HCT116 (cell line): ENCODE measurements at regions not wholly inside any gene's neighbourhood (a gene's known extent, or its start where the extent isn't known, plus 50 kb on each side); places are given as distances from the start of the nearest gene placed in this dataset.

Source experiments
- ATAC-seq: fragments of 200-7000 bp; cut with Tn5 transposase; 2 replicates; pipeline ENCODE4 v1.9.1; 2020; ENCODE audit warnings: mild to moderate bottlenecking, moderate library complexity
- BruUV-seq: library from RNA; stranded (reverse); fragments of 400-500 nt; replicated peaks from 2 replicates; lab custom pipeline; 2021; lab: Mats Ljungman, UMichigan
- CTCF ChIA-PET: fragments of 300-600 bp; sonication (Branson Sonifier 250); formaldehyde crosslinking; loops from one replicate; lab custom pipeline; 2021; ENCODE audit warnings: antibody characterized with exemption; lab: Charles Lee
- POLR2A ChIA-PET: fragments of 300-600, 350-600 bp; sonication (Branson Sonifier 250); formaldehyde crosslinking; loops from one replicate; lab custom pipeline; 2021; ENCODE audit warnings: antibody characterized with exemption; lab: Charles Lee
- RAD21 ChIA-PET, 2 experiments: fragments of 300-600 bp; sonication (Branson Sonifier 250); formaldehyde crosslinking; loops; one replicate each; lab custom pipeline; 2023; ENCODE audit warnings: low total read pairs in 2 of 2; ENCODE audit not compliant: uncharacterized antibody in 2 of 2, unreplicated experiment in 2 of 2, low non-redundant PET in 1 of 2; lab: Charles Lee
- DNase-seq: peaks from one replicate; pipeline ENCODE4 v3.0.0-alpha.2; 2010; ENCODE audit warnings: low read depth, low spot score
- H2AFZ ChIP-seq: fragments of 200-600 bp; shearing (Covaris generic), sonication (generic); 2 replicates; pipeline ENCODE4 v1.6.1; 2017; ENCODE audit warnings: low read depth, mixed run types, mixed read lengths, antibody characterized with exemption, low read length; ENCODE audit not compliant: poor library complexity, severe bottlenecking
- H3K27ac ChIP-seq: 2 replicates; pipeline ENCODE4 v1.5.1; 2012; ENCODE audit warnings: low read depth, low read length
- H3K27me3 ChIP-seq: fragments of 200-600 bp; sonication (generic); 2 replicates; pipeline ENCODE4 v1.6.1; 2016; ENCODE audit warnings: mixed run types, low read length, mixed read lengths; ENCODE audit not compliant: insufficient read depth
- H3K36me3 ChIP-seq, 2 experiments: fragments of 200-500 bp in 1 of 2; fragments of 200-600 bp in 1 of 2; sonication (Bioruptor generic) in 1 of 2; sonication (generic) in 1 of 2; 2 replicates each; pipeline versions ENCODE4 v1.5.1 to v1.6.1; 2014 to 2016; ENCODE audit warnings: low read length in 2 of 2, inconsistent platforms in 1 of 2, mixed read lengths in 1 of 2, mixed run types in 1 of 2; ENCODE audit not compliant: insufficient read depth in 2 of 2, control insufficient read depth in 1 of 2
- H3K4me1 ChIP-seq, 2 experiments: fragments of 200-600 bp in 1 of 2; sonication (generic) in 1 of 2; 2 replicates each; pipeline versions ENCODE4 v1.5.1 to v1.6.1; 2012 to 2017; ENCODE audit warnings: low read length in 2 of 2, inconsistent platforms in 1 of 2, mild to moderate bottlenecking in 1 of 2, mixed read lengths in 1 of 2, mixed run types in 1 of 2, moderate library complexity in 1 of 2; ENCODE audit not compliant: insufficient read depth in 2 of 2, control insufficient read depth in 1 of 2
- H3K4me2 ChIP-seq: fragments of 200-600 bp; sonication (generic); 2 replicates; pipeline ENCODE4 v1.6.1; 2017; ENCODE audit warnings: mixed run types, low read length, mixed read lengths
- H3K4me3 ChIP-seq, 2 experiments: fragments of 200-600 bp in 1 of 2; sonication (generic) in 1 of 2; replicated peaks in 1 of 2; 2 replicates each; pipeline ENCODE4 v1.5.1; 2011 to 2016; ENCODE audit warnings: low read length in 2 of 2, control low read depth in 1 of 2, low read depth in 1 of 2, mild to moderate bottlenecking in 1 of 2, mixed read lengths in 1 of 2, mixed run types in 1 of 2
- H3K79me2 ChIP-seq: fragments of 200-600 bp; sonication (generic); 2 replicates; pipeline ENCODE4 v1.6.1; 2017; ENCODE audit warnings: mild to moderate bottlenecking, mixed run types, low read length, moderate library complexity, mixed read lengths; ENCODE audit not compliant: insufficient read depth
- H3K9ac ChIP-seq: fragments of 200-600 bp; sonication (generic); 2 replicates; pipeline ENCODE4 v1.6.1; 2016; ENCODE audit warnings: low read length, mixed read lengths
- H3K9me2 ChIP-seq: fragments of 200-600 bp; sonication (generic), shearing (Covaris generic); 2 replicates; pipeline ENCODE4 v1.6.1; 2017; ENCODE audit warnings: mixed run types, mild to moderate bottlenecking, moderate library complexity; ENCODE audit not compliant: insufficient read depth
- H3K9me3 ChIP-seq, 2 experiments: fragments of 200-500 bp in 1 of 2; fragments of 200-600 bp in 1 of 2; sonication (Bioruptor generic) in 1 of 2; sonication (generic) in 1 of 2; 2 replicates each; pipeline ENCODE4 v1.6.1; 2014 to 2017; ENCODE audit warnings: low read length in 2 of 2, mixed read lengths in 2 of 2, inconsistent platforms in 1 of 2, low read depth in 1 of 2, mild to moderate bottlenecking in 1 of 2, mixed run types in 1 of 2, moderate library complexity in 1 of 2; ENCODE audit not compliant: control insufficient read depth in 1 of 2, insufficient read depth in 1 of 2
- H4K20me1 ChIP-seq: fragments of 200-600 bp; sonication (generic), shearing (Covaris generic); 2 replicates; pipeline ENCODE4 v1.6.1; 2017; ENCODE audit warnings: mixed run types, mild to moderate bottlenecking, moderate library complexity; ENCODE audit not compliant: insufficient read depth
- CEBPB ChIP-seq: IDR thresholded peaks from 2 replicates; pipeline ENCODE4 v1.6.1; 2012; ENCODE audit warnings: low read depth
- SP1 ChIP-seq: IDR thresholded peaks from 2 replicates; pipeline ENCODE4 v1.6.1; 2012; ENCODE audit warnings: low read depth
- SRF ChIP-seq: IDR thresholded peaks from 2 replicates; pipeline ENCODE4 v1.6.1; 2012; ENCODE audit warnings: low read depth
- intact Hi-C: fragments of 100-400 bp; cut with micrococcal nuclease; formaldehyde crosslinking; loops from 2 replicates; pipeline ENCODE4 v1.10.0; 2022
- TF ChIP-seq, protein P1 (sequence below): IDR thresholded peaks from 2 replicates; pipeline ENCODE4 v1.6.1; 2012; ENCODE audit warnings: low read depth
- TF ChIP-seq, protein P2 (sequence below): IDR thresholded peaks from 2 replicates; pipeline ENCODE4 v1.6.1; 2011; ENCODE audit warnings: mild to moderate bottlenecking, low read length, moderate library complexity; ENCODE audit not compliant: insufficient replicate concordance; ENCODE audit errors: extremely low read depth

DNA sequence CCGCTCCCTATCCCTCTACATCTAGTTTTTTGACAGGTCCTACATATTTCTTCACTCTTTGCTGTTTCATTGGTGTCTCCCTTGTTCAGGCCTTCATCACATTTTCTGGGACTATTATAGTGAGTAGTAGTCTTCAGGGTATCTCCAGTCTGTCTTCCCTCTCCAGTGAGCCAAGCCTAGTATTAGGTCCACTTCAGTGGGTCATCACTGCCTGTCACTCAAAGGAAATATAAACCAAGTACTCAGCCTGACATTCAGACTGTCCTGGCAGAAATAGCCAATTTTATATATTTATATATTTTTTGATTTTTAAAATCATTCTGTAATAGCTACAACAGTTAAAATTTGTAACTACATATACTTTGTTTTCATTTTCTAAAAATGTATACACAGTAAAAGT is 137.8 kb downstream of the CYB561 start (continued):
- TF ChIP-seq, protein P1, sequence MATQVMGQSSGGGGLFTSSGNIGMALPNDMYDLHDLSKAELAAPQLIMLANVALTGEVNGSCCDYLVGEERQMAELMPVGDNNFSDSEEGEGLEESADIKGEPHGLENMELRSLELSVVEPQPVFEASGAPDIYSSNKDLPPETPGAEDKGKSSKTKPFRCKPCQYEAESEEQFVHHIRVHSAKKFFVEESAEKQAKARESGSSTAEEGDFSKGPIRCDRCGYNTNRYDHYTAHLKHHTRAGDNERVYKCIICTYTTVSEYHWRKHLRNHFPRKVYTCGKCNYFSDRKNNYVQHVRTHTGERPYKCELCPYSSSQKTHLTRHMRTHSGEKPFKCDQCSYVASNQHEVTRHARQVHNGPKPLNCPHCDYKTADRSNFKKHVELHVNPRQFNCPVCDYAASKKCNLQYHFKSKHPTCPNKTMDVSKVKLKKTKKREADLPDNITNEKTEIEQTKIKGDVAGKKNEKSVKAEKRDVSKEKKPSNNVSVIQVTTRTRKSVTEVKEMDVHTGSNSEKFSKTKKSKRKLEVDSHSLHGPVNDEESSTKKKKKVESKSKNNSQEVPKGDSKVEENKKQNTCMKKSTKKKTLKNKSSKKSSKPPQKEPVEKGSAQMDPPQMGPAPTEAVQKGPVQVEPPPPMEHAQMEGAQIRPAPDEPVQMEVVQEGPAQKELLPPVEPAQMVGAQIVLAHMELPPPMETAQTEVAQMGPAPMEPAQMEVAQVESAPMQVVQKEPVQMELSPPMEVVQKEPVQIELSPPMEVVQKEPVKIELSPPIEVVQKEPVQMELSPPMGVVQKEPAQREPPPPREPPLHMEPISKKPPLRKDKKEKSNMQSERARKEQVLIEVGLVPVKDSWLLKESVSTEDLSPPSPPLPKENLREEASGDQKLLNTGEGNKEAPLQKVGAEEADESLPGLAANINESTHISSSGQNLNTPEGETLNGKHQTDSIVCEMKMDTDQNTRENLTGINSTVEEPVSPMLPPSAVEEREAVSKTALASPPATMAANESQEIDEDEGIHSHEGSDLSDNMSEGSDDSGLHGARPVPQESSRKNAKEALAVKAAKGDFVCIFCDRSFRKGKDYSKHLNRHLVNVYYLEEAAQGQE = no peak
- TF ChIP-seq CEBPB = no peak
- TF ChIP-seq SRF = no peak
- TF ChIP-seq, protein P2, sequence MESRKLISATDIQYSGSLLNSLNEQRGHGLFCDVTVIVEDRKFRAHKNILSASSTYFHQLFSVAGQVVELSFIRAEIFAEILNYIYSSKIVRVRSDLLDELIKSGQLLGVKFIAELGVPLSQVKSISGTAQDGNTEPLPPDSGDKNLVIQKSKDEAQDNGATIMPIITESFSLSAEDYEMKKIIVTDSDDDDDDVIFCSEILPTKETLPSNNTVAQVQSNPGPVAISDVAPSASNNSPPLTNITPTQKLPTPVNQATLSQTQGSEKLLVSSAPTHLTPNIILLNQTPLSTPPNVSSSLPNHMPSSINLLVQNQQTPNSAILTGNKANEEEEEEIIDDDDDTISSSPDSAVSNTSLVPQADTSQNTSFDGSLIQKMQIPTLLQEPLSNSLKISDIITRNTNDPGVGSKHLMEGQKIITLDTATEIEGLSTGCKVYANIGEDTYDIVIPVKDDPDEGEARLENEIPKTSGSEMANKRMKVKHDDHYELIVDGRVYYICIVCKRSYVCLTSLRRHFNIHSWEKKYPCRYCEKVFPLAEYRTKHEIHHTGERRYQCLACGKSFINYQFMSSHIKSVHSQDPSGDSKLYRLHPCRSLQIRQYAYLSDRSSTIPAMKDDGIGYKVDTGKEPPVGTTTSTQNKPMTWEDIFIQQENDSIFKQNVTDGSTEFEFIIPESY = no peak

DNA sequence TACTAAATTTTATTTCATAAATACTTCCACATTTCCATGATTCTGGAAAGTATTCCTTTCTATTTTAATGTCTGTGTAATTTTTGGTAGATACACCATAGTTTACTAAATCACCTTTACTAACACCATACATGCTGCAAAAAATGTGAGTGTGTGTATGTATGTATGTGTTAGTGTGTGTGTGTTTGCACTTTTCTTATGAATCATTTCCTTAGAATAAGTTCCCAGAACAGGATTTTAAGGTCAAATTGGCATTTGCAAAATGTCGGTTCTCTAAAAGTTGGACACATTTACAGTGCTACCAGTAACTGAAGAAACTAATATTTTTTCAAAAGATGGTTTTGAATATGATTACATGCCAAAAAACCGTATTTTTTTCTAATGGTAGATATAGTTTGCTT is 137.1 kb downstream of the CYB561 start:
- no peaks in the 10 kb centered on the region for H3K9me3 ChIP-seq
- BruUV-seq = no TSS peak
- H3K27ac ChIP-seq = no peak overlapping the region
- H3K79me2 ChIP-seq = no peaks in the 10 kb centered on the region
- H3K9ac ChIP-seq = no peak overlapping the region
- no peak overlapping the region for H2AFZ ChIP-seq
- TF ChIP-seq, protein P1 = no peak
- no peak for TF ChIP-seq SP1
- no peak for TF ChIP-seq SRF
- TF ChIP-seq, all 23 proteins: peak for 0
- H3K9me2 ChIP-seq = no peaks in the 10 kb centered on the region
- intact Hi-C loops = no loop called here
- no peak overlapping the region for H3K4me3 ChIP-seq
- H3K36me3 ChIP-seq = no peaks in the 10 kb centered on the region
- no peak for DNase-seq
- ATAC-seq = no peak
- no peak overlapping the region for H3K4me2 ChIP-seq
- no peaks in the 10 kb centered on the region for H4K20me1 ChIP-seq
- ChIA-PET RAD21 (no interaction called here), CTCF (no interaction called here), POLR2A (no interaction called here)
- H3K27me3 ChIP-seq = no peaks in the 10 kb centered on the region
- H3K4me1 ChIP-seq = no peaks in the 10 kb centered on the region
